HG03066 (cell line): ENCODE measurements at regions not wholly inside any gene's neighbourhood (a gene's known extent, or its start where the extent isn't known, plus 50 kb on each side); places are given as distances from the start of the nearest gene placed in this dataset.
"Not testable (repeated sequence)": the region's sequence is repeated elsewhere in the genome, so short reads cannot be mapped to it uniquely, and the experiment has no call there.

Experiments used
- ATAC-seq: cut with Tn5 transposase; IDR thresholded peaks from one replicate; pipeline ENCODE4 v1.9.1; 2021; ENCODE audit warnings: low read depth; ENCODE audit not compliant: unreplicated experiment

DNA sequence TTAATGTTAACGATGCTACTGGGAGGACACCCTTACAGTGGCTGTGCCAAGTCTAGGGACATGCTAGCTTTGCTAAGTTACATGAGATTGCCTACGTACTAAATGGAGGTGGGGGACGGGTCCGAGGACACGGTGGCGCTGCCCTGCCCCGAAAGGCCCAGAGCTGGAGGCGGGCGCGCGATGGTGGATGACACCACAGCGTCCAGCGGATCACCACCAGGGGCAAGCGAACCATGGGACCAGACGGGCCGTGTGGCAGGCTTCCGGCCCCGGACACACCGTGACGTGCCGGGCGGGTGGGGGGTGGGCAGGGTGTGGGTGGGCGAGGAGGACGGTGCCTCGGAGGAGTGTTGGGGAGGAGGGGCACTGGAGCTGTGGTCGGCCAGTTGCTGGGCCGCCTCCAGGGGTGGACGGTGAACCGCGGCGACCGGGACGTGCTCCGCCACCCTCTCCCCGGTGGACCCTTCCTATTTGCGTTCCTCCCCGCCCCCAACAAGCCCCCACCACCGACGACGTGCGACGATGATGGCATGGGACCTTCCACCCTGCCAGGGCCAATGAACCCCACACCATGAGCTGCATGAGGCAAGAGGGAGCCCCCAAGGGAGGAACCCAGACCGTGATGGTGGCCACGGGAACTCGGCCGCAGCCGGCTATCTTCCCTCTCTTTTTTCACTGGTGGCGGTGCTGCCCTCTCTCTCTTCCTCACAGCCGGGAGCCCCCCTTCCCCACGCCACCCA is 773.3 kb upstream of the DEFB115 start:
- ATAC-seq = no peak

DNA sequence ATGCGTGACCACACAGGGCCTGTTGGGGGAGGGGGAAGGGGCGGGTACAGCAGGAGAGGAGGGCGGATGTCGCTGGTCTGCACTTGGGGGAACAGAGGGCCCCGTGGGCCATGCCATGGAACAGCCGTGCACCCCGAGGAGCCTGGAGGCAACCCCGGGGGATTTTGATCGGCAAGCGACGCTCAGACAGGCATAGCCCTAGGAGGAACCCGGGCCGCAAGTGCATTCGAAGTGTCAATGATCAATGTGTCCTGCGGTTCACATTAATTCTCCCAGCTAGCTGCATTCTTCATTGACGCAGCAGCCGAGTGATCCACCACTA is 772.8 kb upstream of the DEFB115 start:
- ATAC-seq = no peak

DNA sequence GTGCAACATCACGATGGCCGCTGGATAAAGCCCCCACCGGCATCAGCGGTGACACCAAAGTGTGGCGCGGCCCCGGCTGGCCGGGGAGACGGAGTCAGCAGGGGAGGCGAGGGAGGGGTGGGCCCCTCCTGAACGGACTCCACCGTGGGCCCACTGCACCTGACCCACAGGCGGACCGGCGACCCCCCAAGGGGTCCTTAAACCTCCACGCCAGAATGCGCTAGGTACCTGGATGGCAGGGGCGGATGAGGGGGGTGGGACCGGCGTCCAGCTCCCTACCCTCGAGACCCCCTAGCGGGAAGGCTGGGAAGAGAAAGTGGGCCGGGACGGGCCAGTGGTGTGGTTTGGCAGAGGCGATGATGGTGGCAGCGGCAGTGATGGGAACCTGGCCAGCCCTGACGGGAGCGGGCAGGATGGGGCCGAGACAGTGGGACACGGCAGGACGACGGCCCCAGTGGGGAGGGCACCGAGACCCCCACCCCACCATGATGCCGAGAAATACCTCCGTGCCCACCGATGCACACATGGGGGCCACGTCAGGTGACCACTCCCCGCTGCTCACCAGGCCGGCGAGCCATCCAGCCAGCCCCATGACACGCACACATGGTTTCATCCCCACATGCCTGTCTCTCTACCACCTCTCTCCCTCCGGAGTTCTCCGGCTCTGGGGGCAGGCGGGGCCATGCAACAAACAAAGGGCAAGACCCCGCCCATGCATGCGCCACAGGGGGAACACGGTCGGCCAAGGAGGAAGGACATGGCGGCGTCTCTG is 771.9 kb upstream of the DEFB115 start:
- no peak for ATAC-seq

DNA sequence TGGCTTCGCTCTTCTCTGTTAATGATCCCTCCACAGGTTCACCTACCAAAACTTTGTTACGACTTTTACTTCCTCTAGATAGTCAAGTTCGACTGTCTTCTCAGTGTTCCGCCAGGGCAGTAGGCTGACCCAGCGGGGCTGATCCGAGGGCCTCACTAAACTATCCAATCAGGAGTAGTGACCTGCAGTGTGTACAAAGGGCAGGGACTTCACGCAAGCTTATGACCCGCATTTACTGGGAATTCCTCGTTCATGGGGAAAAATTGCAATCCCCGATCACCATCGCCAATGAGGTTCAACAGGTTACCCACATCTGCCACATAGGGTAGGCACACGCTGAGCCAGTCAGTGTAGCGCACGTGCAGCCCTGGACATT is 771.4 kb upstream of the DEFB115 start:
- ATAC-seq = no peak

DNA sequence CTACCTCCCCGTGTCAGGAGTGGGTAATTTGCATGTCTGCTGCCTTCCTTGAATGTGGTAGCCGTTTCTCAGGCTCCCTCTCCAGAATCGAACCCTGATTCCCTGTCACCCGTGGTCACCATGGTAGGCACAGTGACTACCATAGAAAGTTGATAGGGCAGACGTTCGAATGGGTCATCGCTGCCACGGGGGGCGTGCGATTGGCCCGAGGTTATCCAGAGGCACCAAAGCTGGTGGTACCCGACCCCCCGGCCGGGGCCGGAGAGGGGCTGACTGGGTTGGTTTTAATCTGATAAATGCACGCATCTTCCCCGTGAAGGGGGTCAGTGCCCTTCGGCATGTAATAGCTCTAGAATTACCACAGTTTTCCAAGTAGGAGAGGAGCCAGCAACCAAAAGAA is 770.0 kb upstream of the DEFB115 start:
- ATAC-seq = not testable (repeated sequence)

DNA sequence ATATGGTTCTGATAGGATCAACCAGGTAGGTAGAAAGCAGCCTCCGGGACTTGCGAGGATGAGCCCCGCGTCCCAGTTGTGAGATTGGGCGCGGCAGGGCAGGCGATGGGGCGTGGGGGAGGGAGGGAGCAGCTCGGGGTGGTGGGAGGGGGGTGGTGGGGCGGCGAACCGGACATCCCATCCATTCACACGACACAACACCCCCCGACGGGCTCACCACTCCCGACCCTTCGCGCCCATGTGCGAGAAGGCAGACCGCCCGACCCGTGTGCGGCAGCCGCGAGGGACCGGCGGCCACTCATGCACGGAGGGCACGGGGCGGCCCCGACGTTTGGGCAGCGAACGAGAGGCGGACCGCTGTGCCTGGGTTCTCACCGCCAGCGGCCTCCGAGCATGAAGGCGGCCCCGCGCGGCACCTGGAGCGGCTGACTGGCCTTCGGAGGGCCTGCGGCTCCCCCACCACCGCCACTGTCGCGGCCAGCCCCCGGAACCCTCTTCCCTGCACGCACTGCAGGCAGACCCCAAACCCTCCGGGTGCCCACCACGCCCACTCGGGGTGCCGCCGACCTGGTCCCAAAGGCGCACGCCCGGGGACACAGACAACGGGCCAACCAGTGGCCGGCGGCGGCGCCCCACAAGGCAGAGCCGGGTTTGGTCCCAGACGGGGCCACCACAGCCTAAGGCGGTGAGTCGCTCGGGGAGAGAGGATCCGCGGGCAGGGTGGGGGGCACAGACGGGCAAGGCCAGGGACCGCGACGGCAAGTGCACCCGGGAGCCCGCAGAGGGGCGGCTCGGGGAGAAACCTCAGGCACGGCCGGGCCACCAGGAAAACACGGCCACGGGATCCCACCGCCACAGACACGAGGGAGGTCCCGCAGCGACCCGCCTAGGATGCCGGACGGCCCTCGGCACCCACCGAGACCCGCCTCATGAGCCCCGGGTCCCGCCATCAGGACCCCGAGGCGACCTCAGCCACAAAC is 769.2 kb upstream of the DEFB115 start:
- no peak for ATAC-seq

DNA sequence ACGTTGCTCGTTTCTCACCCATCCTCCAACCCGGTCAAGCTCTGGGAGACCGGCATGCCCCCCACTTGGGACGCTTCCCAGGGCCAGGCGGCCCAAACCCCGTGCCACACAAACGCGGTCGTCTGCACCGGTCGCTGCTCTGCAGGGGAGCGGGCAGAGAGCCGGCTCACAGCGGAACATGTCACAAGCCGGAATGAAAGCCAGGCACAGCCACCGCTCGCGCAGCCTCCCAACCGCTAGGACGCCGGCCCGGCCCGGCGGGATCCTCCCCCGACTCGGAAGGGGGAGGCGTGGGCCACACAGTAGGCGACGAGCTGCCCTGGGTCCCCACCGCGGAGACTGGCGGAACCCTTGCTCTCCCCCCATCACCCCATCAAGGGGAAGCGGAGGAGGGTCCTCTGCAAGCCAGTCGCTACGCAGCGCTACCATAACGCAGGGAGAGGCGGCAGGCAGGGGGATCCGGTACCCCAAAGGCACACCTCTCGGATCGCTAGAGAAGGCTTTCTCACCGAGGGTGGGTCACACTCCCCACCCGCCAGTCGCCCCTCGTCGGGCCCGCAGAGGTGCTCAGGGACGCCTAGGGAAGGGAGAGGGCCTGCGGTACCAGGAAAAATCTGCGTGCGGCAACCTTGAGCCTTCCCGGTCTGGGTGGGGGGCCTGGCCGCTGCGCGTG is 768.4 kb upstream of the DEFB115 start:
- ATAC-seq = no peak

DNA sequence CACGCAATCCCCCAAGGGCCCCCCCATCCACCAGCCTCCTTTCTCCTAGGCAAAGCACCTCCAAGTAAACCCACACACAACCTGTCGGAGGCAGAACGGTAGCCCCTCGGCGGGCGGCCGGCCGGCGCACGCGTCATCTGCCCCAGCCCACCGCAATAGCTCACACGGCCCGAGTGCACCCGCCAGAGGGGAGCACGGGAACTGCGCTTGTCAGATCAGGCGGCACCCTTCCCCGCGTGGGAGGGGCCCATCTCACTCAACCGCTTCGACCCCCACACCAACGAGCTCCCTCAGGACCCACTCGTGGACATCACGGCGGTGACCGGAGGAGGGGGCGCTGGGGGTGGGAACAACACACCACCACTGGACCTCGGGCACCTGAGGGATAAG is 767.9 kb upstream of the DEFB115 start:
- ATAC-seq = no peak

DNA sequence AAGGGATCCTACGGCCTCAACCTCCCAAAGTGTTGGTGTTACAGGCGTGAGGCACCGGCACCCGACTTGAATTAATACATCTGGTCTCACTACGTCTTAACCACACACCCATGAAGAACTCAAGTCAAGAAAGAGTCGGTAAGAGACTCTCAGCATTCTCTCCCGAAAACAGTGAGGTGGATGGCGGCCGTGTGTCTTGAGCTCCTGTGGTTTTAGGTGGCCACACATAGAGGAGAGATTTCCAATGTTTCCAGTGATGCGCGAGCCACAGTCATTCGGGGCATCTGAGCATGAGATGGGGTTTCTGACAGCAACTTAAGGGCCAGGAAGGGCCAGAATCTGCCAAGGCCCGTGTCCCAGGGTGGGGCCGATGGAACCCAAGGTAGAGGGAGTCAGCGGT is 766.4 kb upstream of the DEFB115 start:
- ATAC-seq = no peak

DNA sequence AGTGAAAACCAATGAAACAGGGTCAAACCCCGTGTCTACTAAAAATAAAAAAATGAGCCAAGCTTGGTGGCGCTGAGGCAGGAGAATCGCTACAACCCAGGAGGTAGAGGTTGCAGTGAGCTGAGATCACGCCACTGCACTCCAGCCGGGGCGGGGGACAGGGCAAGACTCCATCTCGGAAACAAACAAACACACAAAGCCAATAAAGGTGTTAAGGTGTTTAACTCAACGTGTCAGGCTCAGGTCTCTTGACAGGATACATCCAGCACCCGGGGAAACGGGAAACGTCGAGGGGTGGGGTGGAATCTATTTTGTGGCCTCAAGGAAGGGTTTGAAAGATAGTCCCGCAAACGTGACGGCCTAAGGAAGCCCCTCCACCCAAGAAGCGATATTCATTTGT is 760.8 kb upstream of the DEFB115 start:
- ATAC-seq = not testable (repeated sequence)

DNA sequence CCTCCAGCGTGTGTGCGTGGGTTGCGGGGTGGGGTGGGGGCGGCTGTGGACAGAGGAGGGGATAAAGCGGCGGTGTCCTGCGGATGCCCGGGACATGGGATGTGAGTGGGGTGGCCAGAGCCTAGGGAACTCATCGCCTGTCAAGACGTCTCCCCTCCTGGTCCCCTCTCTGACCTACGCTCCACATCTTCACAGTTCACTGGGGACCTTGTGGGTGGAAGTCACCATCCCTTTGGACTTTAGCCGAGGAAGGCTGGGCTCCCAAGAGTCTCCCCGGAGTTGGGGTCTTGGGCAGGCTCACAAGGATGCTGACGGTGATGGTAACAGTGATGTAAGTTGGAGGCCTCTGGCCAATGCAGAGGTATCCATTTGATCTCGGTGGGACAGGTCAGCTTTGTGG is 760.3 kb upstream of the DEFB115 start:
- ATAC-seq = not testable (repeated sequence)

DNA sequence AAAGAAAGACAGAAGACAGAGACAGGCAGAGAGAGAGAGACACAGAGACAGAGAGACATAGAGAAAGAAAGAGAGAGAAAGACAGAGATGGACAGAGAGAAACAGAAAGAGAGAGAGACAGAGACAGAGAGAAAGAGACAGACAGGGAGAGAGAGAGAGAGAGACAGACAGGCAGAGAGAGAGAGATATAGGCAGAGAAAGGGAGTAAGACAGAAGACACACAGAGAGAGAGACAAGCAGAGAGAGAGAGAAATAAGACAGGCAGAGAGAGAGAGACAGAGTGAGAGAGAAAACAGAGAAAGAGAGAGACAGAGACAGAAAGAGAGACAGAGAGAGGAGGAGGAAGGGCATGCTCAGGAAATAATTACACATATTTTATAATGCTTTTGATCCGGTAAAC is 758.3 kb upstream of the DEFB115 start:
- no peak for ATAC-seq

DNA sequence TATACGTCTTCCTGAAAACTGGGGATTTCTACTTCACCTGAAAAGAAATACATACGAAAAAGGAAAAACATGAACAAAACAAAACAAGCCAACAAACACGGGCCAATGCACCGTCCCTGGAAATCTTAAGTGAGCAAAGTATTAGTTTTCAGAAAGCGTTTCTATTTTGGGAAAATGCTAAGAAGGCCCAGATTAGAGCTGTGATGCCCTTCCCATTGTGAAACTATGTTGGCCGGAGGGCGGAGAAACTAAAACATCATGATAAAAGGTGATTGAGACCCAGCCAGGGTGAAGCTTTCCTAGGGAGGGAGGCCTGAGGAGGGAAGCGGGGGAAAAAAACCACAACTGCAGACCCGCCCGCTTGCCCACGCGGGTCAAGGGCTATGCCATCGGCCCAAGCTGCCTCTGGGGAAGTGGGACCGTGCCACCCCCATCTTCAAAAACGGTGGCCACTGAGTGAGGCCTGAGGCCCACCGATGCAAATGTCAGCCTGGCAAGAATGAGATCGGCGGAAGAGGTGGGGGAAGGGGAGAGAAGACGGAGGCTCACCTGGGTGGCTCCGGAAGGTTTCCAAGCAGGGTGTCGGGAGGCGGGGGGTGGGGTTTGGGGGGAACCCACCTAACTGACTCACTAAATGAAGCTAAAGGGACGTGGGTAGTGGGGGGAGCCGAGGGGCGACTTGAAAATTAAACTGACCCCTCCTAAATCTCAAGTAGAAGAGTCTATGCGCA is 757.6 kb upstream of the DEFB115 start:
- ATAC-seq = not testable (repeated sequence)

DNA sequence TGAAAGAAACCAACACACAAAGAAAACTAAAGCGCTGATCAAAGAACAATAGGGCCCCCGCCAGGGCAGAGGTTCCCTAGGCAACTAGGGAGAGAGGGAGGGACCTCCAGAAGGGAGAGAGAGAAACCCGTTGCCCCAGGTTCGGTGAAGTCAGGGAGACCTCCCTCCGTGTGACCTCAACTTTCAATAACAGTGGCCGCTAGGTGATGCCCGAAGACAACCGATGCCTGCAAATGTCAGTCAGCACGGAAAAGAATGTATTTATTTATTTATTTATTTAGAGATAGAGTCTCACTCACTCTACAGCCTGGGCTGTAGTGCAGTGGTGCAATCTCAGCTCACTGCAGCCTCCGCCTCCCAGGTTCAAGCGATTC is 757.0 kb upstream of the DEFB115 start:
- not testable (repeated sequence) for ATAC-seq

DNA sequence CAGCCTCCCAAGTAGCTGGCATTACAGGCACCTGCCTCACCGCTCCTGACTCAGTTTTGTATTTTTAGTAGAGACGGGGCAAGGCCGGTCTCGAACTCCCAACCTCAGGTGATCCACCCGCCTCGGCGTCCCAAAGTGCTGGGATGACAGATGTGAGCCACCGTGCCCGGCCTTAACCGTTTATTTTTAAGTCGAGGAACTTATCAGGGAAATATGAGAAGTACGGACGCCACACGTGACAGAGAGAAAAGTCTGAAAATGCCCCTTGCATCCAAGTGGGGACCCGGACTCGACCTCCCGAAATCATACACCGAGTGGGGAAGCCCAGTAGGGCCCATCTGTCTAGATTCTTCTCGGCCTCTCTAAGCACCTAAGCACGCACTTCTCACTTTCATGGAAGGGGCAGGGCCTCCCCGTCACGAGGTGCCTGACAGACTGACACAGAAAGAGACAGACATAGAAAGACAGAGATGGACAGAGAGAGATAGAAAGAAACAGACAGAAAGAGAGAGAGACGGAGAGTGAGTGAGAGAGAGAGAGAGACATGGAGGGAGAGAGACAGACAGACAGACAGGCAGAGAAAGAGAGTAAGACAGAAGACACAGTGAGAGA is 756.5 kb upstream of the DEFB115 start:
- ATAC-seq = no peak

DNA sequence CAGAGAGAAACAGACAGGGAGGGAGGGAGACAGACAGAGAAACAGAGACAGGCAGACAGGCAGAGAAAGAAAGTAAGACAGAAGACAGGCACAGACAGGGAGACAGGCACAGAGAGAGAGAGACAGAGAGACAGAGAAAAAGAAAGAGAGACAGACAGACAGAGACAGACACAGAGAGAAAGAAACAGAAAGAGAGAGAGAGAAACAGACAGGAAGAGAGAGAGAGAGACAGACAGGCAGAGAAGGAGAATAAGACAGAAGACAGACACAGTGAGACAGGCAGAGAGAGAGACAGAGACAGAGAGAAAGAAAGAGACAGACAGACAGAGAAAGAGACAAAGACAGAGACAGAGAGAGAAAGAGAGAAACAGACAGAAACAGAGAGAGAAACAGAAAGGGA is 754.8 kb upstream of the DEFB115 start:
- ATAC-seq = no peak

DNA sequence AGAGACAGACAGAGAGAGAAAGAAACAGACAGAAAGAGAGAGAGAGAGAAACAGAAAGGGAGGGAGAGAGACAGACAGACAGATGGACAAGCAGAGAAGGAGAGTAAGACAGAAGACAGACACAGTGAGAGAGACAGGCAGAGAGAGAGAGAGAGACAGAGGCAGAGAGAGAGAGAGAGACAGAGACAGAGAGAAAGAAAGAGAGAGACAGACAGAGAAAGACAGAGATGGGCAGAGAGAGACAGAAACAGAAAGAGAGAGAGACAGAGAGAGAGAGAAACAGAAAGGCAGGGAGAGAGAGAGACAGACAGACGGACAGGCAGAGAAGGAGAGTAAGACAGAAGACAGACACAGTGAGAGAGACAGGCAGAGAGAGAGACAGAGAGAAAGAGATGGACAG is 754.3 kb upstream of the DEFB115 start:
- ATAC-seq = not testable (repeated sequence)

DNA sequence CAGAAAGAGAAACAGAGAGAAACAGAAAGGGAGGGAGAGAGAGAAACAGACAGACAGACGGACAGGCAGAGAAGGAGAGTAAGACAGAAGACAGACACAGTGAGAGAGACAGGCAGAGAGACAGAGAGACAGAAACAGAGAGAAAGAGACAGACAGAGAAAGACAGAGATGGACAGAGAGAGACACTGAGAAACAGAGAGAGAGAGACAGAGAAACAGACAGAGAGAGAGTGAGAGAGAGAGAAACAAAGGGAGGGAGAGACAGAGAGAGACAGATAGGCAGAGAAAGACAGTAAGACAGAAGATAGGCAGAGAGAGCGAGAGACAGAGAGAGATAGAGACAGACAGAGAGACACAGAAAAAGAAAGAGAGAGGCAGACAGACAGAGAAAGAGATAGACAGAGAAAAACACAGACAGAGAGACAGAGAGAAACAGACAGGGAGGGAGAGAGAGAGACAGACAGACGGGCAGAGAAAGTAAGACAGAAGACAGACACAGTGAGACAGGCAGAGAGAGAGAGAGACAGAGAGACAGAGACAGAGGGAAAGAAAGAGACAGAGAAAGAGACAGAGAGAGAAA is 753.4 kb upstream of the DEFB115 start:
- no peak for ATAC-seq

DNA sequence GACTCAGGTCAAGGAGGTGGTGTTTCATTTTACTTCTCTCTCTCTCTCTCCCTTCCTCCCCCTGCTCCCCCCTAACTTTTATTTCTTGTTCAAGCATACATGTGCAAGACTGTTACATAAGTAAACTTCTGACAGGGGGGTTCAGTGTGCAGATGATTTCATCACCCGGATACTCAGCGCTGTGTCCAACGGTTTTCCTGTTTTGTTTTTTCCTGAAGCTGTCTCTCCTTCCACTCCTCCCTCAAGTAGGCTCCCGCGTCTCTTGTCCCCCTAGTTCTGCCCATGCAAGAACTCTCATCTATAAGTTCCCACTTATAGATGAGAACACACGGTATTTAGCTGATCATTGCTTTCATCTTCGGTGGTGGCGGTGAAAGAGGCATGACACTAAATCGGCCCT is 751.9 kb upstream of the DEFB115 start:
- ATAC-seq = no peak
